ENCODE measurements at regions not wholly inside any gene's neighbourhood (a gene's known extent, or its start where the extent isn't known, plus 50 kb on each side); places are given as distances from the start of the nearest gene placed in this dataset.

DNA sequence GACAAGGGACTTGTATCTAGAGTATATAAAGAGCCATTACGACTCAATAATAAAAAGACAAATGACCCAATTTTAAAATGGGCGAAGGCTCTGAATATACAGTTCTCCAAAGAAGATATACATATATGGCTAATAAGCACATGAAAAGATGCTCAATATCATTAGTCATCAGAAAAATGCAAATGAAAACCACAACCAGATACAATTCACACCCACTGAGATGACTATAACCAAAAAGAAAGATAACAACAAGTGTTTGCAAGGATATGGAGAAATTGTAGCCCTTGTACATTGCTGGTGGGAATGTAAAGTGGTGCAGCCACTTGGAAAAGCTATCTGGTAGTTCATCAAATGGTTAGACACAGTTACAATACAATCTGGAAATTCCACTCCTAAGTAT, 96.3 kb downstream of the TRIM29 start:
- Histone ChIP-seq H3K4me2 (ENCODE audit: low read depth, low read length, poor library complexity, severe bottlenecking) (no peak overlapping the region), H2AFZ (ENCODE audit: low read length) (no peak overlapping the region), H3K9me3 (ENCODE audit: insufficient read depth, low read depth, low read length) (no peaks in the 10 kb centered on the region), H3K79me2 (ENCODE audit: insufficient read depth, low read length) (no peaks in the 10 kb centered on the region), H3K4me1 (ENCODE audit: insufficient read depth, low read length, poor library complexity, severe bottlenecking) (no peaks in the 10 kb centered on the region), H4K20me1 (ENCODE audit: insufficient read depth, low read length, poor library complexity, severe bottlenecking) (no peaks in the 10 kb centered on the region), H3F3A (ENCODE audit: low read depth) (no peaks in the 10 kb centered on the region), H3K9ac (ENCODE audit: low read depth, low read length, poor library complexity, severe bottlenecking) (no peak overlapping the region), H3K36me3 (ENCODE audit: insufficient read depth, low read length) (no peaks in the 10 kb centered on the region), H3K9me2 (replicated peaks; ENCODE audit: low read depth, low read length) (no peaks in the 10 kb centered on the region), H3K27me3 (ENCODE audit: insufficient read depth, low read length, poor library complexity, severe bottlenecking) (no peaks in the 10 kb centered on the region), H3K4me3 (ENCODE audit: low read length, poor library complexity, severe bottlenecking) (no peak overlapping the region)
- no peak for TF ChIP-seq EZH2phosphoT487 (IDR thresholded peaks at IDR 0.05; ENCODE audit: borderline replicate concordance)
- TF ChIP-seq CTCF (conservative IDR thresholded peaks at IDR 0.05; ENCODE audit: low read length): no peak

DNA sequence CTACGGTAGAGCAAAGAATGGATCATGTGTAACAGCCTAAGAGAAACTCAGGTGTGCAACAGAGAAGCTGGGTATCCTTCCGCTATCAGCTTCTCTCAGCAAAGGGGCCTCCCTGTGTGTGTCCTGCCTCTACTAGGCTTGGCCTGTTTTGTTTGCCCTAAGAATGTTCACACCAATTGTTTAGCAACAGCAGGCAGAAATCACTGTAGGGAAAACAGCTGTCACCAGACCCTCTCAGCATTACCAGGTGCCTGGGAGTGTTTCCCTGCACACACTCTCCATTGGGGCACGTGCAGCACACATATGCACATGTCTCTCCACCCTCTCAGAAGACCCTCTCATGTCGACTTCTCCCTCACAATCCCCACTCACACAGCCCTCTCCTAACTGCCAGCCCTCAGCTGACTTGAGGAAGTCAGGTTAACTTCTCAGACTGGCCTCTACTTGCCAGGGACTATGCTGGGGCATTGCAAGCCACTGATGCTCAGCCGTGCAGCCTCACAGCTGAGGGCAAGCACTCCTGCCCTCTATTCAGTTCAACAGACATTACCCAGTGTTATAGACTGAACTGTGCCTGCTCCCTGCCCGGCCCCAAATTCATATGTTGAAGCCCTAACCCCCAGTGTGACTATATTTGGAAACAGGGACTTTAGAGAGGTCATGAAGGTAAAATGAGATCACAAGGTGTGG, 97.6 kb downstream of the TRIM29 start:
- H3K36me3 ChIP-seq (ENCODE audit: insufficient read depth, low read length): no peaks in the 10 kb centered on the region
- H3K79me2 ChIP-seq (ENCODE audit: insufficient read depth, low read length): no peaks in the 10 kb centered on the region
- no peaks in the 10 kb centered on the region for H3K27me3 ChIP-seq (ENCODE audit: insufficient read depth, low read length, poor library complexity, severe bottlenecking)
- H3K9me2 ChIP-seq (replicated peaks; ENCODE audit: low read depth, low read length): no peaks in the 10 kb centered on the region
- H3F3A ChIP-seq (ENCODE audit: low read depth): no peaks in the 10 kb centered on the region
- H3K9me3 ChIP-seq (ENCODE audit: insufficient read depth, low read depth, low read length): no peaks in the 10 kb centered on the region
- H4K20me1 ChIP-seq (ENCODE audit: insufficient read depth, low read length, poor library complexity, severe bottlenecking): no peaks in the 10 kb centered on the region
- no peak for TF ChIP-seq EZH2phosphoT487 (IDR thresholded peaks at IDR 0.05; ENCODE audit: borderline replicate concordance)
- no peak for TF ChIP-seq CTCF (conservative IDR thresholded peaks at IDR 0.05; ENCODE audit: low read length)
- no peaks in the 10 kb centered on the region for H3K4me1 ChIP-seq (ENCODE audit: insufficient read depth, low read length, poor library complexity, severe bottlenecking)
- H2AFZ ChIP-seq (ENCODE audit: low read length): no peak overlapping the region
- H3K4me2 ChIP-seq (ENCODE audit: low read depth, low read length, poor library complexity, severe bottlenecking): no peak overlapping the region
- no peak overlapping the region for H3K9ac ChIP-seq (ENCODE audit: low read depth, low read length, poor library complexity, severe bottlenecking)
- no peak overlapping the region for H3K4me3 ChIP-seq (ENCODE audit: low read length, poor library complexity, severe bottlenecking)

- Histone ChIP-seq H3K36me3 (ENCODE audit: insufficient read depth, low read length) (no peaks in the 10 kb centered on the region), H4K20me1 (ENCODE audit: insufficient read depth, low read length, poor library complexity, severe bottlenecking) (no peaks in the 10 kb centered on the region), H3K4me1 (ENCODE audit: insufficient read depth, low read length, poor library complexity, severe bottlenecking) (no peaks in the 10 kb centered on the region), H3F3A (ENCODE audit: low read depth) (no peaks in the 10 kb centered on the region), H3K79me2 (ENCODE audit: insufficient read depth, low read length) (no peaks in the 10 kb centered on the region), H3K27me3 (ENCODE audit: insufficient read depth, low read length, poor library complexity, severe bottlenecking) (no peaks in the 10 kb centered on the region), H3K9me2 (replicated peaks; ENCODE audit: low read depth, low read length) (no peaks in the 10 kb centered on the region), H3K9ac (ENCODE audit: low read depth, low read length, poor library complexity, severe bottlenecking) (no peak overlapping the region), H3K4me3 (ENCODE audit: low read length, poor library complexity, severe bottlenecking) (no peak overlapping the region), H2AFZ (ENCODE audit: low read length) (no peak overlapping the region), H3K4me2 (ENCODE audit: low read depth, low read length, poor library complexity, severe bottlenecking) (no peak overlapping the region), H3K9me3 (ENCODE audit: insufficient read depth, low read depth, low read length) (no peaks in the 10 kb centered on the region)
- TF ChIP-seq CTCF (conservative IDR thresholded peaks at IDR 0.05; ENCODE audit: low read length) (no peak), EZH2phosphoT487 (IDR thresholded peaks at IDR 0.05; ENCODE audit: borderline replicate concordance) (no peak)
Observed at GRCh38 chr11:120039039-120039438, 98.9 kb downstream of the TRIM29 start.

All from Loucy (cell line).